GM18870 (cell line): ENCODE measurements at regions not wholly inside any gene's neighbourhood (a gene's known extent, or its start where the extent isn't known, plus 50 kb on each side); places are given as distances from the start of the nearest gene placed in this dataset.

Source experiments
- ATAC-seq: cut with Tn5 transposase; IDR thresholded peaks from one replicate; pipeline ENCODE4 v1.9.1; 2021; ENCODE audit warnings: moderate library complexity; ENCODE audit not compliant: unreplicated experiment

DNA sequence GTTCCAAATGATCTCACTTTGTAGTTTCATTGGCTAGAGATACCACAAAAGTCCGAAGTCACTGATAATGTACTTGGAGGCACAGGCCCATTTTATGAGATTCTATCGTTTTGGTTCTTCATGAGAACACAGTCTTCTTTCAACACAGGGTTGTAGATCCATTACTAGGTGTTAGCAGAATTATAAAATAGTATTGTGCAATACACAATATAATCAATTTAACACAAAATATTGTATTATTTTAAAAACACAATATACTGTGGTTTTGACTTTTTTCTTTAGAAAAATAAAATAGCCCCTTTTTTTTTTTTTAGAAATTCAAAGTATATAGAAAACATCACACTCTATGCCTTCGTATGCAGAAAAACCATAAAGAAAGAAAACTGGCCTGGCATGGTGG lies 138.6 kb upstream of the TSC22D2 start:
- no peak for ATAC-seq

DNA sequence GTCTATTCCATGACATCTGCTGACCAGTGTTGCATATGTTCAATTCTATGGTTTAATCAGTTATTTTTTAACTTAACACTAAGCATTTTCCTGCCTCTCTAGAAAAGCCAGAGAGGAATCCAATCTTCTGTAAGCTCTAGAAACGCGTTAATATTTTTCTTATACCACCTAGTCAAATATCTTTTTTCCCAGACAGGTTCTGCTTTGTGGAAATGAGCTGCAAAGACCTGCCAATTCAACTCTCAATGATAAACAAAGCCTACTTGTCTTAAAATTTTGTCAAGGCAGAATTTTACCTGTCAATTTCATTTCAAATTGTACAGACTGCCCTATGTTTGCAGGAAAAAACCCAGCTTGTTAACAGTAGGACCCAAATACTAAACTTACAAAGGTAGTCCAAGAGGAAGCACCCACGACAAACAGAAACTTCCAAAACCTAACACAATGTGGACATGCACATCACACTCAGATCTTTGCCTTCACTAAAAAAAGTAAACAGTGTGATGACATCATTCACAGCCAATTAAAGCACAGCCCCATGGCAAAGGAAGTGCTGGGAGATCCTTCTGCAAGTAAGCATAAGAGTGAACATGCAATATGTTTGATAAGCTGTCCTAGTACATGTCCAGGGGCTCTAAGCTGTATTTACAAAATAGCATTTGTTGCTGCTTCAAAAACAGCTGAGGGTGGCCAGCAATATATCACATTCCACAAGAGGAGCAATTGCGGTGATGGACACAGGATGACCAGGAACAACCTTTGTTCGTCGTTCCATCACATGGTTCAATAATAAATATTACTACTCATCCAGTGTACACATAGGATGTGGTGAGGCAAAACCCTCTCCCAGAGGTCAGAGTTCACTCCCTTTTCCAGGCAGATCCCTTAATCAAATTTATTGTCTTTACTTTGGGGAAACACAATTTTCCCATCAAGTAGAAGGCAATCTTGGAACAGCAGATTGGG lies 139.4 kb upstream of the TSC22D2 start:
- ATAC-seq: no peak

DNA sequence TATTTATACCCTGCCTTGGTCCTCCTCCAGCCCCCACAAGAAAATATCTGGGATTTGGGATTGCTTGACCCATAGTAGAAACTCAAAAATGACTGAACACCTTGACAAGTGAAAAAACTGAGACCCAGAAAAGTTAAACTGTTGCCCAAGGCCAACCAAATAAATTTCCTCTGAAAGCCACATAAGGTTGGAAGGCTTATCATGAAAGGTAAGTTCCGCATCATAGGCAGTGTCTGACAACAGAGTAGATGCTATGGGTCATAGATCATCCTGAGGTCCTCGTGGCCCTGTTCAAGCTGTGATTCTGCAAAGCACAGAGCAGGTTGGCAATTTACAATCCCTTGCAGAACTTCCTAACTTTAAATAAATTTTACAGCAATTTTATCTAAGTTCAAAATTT lies 140.8 kb upstream of the TSC22D2 start:
- ATAC-seq: no peak

DNA sequence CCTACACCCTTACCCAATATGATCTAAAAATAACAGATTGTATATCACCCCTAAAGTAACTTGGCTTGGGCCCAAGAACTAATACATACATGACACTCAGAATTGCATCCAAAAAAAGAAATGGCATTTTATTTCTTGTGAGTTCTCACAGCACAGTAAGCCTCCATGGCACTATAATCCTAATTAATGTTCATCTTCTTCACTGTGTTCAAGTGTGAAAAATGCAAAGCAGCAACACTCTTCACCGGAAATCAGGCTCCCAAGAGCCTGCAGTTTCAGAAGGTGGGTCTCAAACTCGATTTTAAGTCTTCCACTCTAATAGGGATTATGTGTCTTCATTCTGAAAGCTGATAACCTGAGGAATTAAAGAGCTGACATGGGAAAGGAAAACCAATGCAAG lies 142.8 kb upstream of the TSC22D2 start:
- no peak for ATAC-seq

DNA sequence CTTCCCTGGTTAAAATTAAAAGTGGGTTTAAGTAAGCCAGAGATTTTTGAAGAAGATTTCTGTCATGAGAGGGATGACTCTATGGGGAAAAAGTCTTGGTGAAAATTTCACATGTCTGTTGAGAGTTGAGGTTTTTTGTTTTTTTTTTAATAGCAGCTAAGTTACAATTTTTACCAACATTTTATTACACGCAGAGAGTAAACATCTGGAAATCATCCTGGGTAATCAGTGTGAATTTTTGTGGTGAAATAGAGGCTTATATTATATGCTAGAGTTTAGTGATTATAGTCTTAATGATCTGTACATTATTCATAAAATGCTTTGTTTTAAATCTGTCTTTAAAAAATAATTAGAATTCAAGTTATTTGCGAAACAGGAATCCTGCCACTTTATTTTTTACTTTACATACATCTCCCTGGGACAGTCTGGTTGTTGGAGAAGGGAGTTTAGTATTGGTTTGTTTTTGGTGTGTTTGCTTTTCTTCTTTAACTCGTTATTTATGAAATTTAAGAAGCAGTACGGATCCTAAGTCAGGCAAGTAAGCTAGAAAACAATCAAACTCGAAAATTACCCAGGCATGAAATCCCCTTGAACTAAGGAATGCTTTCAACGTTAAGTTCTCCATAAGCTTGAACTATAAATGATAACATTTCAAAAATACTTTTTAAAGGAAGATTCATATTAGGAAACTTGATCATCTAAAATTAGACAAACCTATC lies 143.4 kb upstream of the TSC22D2 start:
- no peak for ATAC-seq

DNA sequence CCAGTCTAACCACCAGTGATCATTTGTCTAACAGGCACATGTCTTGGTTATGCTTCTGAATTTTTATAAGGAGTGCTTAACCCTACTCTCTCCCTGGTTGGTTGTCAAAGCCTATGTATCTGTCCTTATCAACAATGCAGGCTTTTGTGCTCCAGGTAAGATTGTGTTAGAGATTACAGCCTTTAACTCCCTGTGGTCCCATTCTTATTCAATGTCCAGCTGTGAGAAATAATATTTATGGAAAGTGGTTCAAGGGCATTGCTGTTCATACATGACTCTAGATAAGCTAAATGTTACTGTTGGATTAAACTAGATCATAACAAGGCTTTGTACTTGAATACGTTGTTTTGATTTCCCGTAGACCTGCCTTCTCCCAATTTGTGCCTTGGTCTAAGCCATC lies 146.1 kb upstream of the TSC22D2 start:
- no peak for ATAC-seq

DNA sequence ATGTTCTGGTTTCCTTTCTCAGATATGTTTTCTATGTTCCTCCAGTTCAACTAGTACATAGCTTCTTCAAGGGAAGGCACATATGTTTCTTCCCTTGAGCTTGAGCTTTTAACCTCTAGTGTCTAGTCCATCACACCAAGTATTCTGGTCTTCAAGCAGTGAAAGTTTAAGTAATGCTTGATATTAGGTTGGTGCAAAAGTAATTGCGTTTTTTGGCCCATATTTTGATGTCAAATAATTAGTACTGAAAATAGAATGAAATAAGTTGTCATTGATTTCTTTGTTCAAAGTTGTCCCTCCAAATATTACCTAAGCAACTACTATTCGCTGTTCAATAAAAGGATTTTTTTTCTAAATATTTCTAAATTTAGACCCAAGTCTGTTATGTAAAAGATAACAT lies 146.7 kb upstream of the TSC22D2 start:
- ATAC-seq: no peak

DNA sequence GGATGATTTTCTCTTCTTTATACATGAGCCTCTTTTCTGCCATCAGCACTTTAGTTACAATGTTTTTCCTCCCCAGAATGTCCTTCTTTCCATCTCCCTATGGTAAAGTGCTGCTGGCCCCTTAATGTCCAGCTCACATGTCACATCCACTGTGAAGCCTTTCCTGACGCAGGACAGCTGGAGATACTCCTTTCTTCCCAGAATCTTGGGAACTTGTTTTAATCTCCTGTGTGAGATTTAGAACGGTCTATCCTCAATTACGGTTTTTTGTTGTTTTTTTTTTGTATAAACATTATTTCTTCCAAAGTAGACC lies 147.7 kb upstream of the TSC22D2 start:
- no peak for ATAC-seq

DNA sequence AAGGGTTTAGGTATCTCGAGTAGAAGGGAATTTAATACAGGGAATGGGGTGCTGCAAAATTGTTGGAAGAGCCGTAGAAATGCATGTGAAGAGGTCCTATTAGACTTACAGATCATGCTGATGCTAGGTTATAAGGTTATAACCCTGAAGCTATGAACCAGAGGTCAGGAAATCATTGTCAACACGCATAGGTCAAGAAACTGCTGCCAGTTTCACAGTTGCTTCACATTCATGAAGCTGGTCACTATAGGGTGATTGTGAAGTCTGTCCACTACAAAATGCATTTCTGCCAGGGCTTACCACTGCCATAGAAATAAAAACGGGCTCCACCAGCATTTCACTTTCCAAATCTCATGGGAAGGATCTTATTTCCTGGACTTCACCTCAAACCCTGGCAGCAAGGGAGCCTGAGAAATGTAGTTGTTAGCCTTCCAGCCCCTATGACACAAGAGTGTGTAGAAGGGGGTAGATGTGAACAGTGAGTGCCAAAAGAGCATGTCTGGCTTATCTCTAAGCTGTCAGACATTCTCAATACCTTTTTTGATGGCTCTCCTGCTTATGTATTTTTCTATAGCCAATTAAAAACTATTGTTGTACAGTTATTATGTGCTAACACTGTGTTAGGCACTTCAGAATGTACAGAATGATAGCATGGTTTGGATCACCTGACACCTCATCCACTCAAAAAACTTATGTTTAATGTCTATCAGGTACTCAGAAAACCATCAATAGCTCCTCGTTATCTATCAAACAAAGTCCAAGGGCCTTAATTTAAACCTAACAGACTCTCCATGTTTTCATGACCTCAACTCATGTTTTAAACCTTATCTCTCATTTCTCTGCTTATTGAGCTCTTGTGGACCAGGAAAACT lies 148.3 kb upstream of the TSC22D2 start:
- no peak for ATAC-seq

DNA sequence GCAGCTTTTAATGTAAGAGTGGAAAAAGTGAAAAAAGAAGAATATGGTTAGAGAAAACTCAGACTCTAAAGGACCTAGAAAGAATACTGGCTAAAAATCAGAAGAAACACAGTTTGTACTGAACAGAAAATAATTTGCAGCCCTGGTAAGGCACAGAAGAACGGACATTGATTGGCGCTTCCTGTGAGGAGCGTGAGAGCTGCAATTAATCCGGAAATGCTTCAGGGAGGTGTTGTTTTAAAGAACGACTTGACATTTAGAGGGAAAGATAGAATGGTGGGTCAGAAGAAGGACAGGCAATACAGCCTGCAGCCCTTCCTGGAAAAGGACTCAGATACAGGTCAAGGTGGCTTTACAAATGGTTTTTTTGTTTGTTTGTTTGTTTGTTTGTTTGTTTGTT lies 151.3 kb upstream of the TSC22D2 start:
- ATAC-seq: no peak

DNA sequence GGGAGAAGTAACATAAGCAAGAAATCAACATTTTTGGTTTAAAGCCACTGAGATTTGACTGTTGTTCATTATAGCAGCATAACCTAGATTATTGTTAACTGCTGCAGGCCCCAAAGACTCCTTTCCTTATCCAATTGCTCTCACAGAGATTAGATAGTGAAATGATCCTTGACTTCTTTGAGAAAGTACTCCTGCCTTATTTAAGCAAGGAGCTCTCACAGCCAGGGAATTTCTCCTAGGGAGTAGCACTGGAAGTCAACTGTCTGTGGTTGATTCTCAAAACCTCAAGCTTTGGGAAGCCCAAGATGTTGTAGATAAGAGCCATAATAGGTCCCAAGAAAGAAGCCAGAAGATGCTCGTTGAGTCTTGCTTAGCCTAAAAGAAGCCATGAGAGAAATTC lies 151.8 kb upstream of the TSC22D2 start:
- no peak for ATAC-seq

DNA sequence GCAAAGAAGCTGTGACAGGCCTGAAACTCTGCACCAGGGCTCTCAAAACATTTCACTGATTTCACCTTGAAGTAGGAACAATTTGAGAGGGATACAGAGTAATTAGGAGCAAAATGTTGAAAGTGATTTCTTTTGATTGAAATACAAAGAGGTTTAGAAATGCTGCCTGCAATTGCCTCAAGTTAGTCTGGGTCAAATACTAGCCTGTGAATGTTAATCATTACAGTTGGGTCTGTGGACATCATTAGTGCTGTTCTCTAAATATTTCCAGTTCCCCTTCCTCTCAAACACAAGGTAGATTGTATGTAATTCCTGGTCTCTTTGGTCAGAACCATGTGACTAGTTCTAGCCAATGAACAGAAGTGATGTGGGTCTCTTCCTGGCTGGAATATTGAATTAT lies 152.3 kb upstream of the TSC22D2 start:
- no peak for ATAC-seq

DNA sequence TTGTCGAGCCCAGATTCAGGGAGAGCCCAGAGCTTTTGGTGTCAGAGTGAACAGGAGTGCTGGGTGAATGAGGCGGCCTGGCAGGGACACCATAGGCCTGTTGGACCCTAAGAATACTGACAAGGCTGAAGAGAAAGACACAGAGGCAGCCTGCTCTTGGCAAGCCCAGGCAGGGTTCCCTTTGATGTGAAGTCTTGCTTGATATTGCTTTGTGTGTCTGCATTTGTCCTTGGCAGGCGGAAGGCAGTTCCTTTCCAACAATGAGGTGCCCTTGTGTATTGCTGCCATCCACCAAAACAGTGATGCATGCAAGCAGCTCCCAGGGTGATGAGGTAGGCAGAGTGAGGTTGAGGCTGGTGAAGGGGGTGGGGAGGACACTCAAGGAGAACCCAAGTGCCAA lies 152.7 kb upstream of the TSC22D2 start:
- no peak for ATAC-seq

DNA sequence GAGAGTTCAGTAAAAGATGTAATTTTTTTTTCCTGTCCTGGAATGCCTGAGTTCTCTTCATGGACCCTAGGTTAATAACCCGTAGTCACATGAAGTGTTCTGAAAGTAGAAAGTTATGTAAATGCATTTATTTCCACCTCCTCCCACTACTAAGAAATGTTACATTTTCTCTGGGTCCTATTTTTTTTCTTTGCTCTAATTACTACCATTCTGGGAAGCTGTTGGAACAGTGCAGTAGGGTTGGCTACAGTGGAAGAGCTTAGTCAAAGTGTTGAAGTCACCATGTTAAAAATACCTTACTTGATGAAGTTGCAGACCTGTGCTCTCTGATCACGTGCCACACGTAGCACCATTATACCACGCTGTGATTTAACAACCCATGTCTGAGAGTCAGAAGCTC lies 153.8 kb upstream of the TSC22D2 start:
- no peak for ATAC-seq

DNA sequence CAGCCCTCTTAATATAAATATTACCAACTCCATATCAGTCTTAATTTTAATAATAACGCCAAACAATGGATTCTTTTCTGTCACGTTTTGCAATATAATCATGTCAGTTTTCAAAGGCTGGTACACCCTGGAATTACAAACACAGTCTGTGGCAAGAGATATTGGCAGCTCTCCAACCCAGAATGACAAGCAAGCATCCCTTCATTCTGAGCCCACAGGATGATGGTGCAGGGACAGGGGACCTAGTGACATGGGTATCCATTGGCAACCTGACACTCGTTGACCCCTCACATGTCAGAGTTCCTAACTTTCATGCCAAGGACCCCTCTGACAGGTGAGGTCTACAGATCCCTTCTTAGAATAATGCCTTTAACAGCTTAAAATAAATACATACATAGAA lies 154.5 kb upstream of the TSC22D2 start:
- ATAC-seq: no peak

DNA sequence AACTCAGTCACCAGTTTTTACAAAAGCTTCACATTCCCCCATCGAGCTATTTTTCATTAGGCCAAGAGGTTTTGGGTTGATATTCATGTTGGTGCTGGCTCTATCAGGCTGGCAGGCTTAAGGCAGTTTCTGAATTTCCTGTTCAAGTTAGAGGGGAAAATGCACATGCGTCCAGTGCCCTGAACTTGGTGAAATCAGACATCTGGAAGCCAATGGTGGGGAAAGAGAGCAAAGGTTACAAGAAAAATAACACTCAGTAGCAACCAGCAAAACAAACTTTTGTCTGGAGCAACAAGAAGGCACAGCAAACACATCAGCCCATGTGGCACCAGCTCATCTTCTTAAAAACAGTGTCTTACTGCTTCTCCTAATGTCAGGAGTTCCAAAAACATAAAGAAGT lies 155.6 kb upstream of the TSC22D2 start:
- ATAC-seq: no peak

DNA sequence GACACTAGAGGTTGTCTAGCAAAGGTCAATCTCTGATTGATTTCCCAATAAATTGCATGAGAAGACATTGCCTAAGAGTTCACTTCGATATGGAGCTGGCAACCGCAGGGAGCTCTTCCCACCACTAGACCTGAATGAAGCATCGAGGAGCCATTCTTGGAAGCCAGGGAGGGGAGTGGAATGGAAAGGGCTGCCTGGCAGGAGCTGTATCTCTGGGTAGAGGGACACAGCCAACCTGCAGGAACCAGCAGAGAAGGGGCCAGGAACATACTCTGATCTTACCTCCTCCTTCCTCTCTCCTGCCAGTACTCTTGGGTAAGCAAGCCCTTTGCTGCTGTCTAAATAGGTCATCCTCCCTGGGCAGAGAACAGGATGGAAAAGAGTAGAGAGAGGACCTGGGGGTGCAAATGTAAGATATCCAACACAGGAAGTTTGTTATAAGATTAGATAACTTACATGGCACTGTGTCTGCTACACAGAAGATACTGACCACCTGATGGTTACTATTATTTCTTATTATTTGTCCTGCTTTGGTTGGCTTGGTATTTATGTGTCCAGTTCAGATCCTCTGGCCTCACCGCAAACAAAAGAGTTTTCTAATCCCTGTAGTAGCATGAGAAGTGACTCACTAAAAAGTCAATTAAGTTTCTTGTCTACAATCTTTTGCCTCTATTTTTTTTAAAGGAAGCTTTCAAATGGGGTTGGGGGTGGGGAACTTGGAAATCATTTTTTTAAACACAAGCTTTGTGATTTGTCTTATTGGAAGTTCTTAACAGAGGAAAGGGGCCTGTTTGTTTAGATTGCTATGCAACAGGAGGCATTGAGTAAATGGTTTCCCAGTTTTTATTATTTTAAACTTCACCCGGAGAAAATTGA lies 156.7 kb upstream of the TSC22D2 start:
- ATAC-seq: no peak

DNA sequence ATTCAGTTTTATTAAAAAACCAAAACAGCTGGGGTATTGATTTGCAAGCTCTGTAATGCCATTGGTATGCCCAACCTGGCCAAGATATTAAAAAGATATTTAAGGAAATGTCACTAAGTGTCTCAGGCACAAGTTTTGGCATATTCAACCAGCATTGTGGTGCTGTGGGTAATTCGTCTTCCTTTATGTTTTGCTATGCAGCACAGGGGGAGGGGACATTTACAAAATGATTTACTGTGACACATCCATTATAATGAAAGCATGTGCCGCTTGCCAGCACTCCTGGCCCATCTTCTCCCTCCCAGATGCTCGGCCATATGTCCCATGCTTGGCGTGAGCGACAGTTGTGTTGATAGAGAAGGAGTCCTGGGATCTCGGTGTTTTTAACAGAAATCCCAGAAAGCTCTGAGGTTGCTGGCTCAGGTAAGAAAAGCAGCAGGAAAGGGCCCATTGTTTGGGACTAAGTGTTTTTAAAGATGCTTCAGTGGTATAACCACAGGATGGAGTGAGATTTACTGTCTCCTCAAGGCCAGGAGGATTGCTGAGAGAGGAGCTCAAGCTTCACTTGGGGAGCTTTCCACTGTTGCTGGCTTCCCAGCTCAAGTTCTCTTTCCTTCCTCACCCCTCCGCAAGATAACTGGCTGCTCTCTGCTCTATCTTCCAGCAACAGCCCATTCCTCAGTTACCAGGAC lies 158.2 kb upstream of the TSC22D2 start:
- no peak for ATAC-seq

DNA sequence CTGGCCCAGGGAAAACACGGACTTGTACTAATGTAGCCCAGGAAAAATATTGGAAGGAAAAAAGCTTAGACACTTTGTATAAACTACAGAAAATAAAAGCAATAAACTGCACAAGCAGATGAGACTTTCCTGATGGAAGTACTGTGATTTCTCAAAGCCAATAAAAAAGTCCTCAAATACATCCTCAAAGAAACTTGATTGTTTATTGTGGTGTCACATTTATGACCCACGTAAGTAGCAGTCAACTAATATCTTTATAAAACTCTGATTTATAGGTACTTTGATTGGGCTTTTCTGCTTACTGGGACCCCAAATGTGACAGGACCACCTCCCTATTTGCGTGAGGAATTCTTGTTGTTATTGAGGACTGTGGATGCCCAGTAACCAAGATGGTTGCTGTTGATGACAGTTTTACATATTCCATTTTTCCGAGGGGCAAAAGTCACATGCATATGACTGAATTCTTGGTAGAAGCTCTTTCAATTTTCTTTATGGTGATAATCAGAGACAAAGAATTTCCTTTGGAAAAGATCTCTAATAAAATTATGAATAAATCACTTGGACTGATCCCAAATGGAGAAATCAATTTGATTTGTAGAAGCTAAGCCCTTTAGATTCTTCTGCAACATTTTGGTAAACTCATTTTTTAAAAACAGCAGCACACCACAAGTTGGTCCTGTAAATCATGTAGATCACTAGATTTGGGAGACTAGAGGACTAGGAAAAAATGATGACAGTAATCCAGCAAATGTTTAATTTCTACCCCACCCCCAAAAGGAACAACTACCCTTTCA lies 159.0 kb upstream of the TSC22D2 start:
- no peak for ATAC-seq
